SU-DHL-6 (cell line): ENCODE measurements at regions not wholly inside any gene's neighbourhood (a gene's known extent, or its start where the extent isn't known, plus 50 kb on each side); places are given as distances from the start of the nearest gene placed in this dataset.
"Not testable (repeated sequence)": the region's sequence is repeated elsewhere in the genome, so short reads cannot be mapped to it uniquely, and the experiment has no call there.

ENCODE experiments used
- H2AFZ ChIP-seq: fragments of 200-600 bp; sonication (generic); 2 replicates; pipeline ENCODE4 v1.6.1; 2014; ENCODE audit warnings: low read depth, mild to moderate bottlenecking, moderate library complexity, mixed read lengths, antibody characterized with exemption, low read length; ENCODE audit not compliant: severe bottlenecking
- H3F3A ChIP-seq: fragments of 200-600 bp; shearing (Covaris generic); 2 replicates; pipeline ENCODE4 v1.6.0; 2016; ENCODE audit warnings: antibody characterized with exemption, mild to moderate bottlenecking; ENCODE audit not compliant: insufficient read depth
- H3K27ac ChIP-seq: fragments of 200-600 bp; sonication (generic); 2 replicates; pipeline ENCODE4 v1.5.1; 2016; ENCODE audit warnings: low read depth, mild to moderate bottlenecking, low read length, moderate library complexity, mixed read lengths
- H3K27me3 ChIP-seq: fragments of 200-600 bp; sonication (generic), shearing (Covaris generic); 2 replicates; pipeline ENCODE4 v1.6.0; 2014; ENCODE audit warnings: mild to moderate bottlenecking, low read length
- H3K36me3 ChIP-seq: fragments of 200-600 bp; sonication (generic); 2 replicates; pipeline ENCODE4 v1.6.1; 2014; ENCODE audit warnings: mild to moderate bottlenecking, low read length, mixed read lengths
- H3K4me2 ChIP-seq: fragments of 300-600, 200-600 bp; shearing (Covaris generic), sonication (generic); 2 replicates; pipeline ENCODE4 v1.6.0; 2014; ENCODE audit warnings: low read length, low read depth, mild to moderate bottlenecking; ENCODE audit not compliant: poor library complexity, severe bottlenecking
- H3K4me3 ChIP-seq: fragments of 200-600 bp; sonication (generic); 2 replicates; pipeline ENCODE4 v1.5.1; 2014; ENCODE audit warnings: antibody characterized with exemption, low read length, mild to moderate bottlenecking, mixed read lengths; ENCODE audit not compliant: insufficient read depth, poor library complexity, severe bottlenecking
- H3K79me2 ChIP-seq: fragments of 200-600 bp; sonication (generic); 2 replicates; pipeline ENCODE4 v1.6.1; 2014; ENCODE audit warnings: mild to moderate bottlenecking, low read length, moderate library complexity; ENCODE audit not compliant: insufficient read depth
- H3K9ac ChIP-seq: fragments of 200-600 bp; sonication (generic); 2 replicates; pipeline ENCODE4 v1.7.0; 2014; ENCODE audit warnings: mild to moderate bottlenecking, low read length
- H3K9me2 ChIP-seq: fragments of 200-600 bp; sonication (generic); replicated peaks from 2 replicates; pipeline ENCODE4 v1.6.1; 2014; ENCODE audit warnings: low read length; ENCODE audit not compliant: insufficient read depth
- H3K9me3 ChIP-seq: fragments of 200-600 bp; sonication (generic); 2 replicates; pipeline ENCODE4 v1.6.1; 2014; ENCODE audit warnings: low read length, mixed read lengths; ENCODE audit not compliant: insufficient read depth
- H4K20me1 ChIP-seq: fragments of 200-600 bp; sonication (generic); 2 replicates; pipeline ENCODE4 v1.6.1; 2014; ENCODE audit warnings: low read depth, mild to moderate bottlenecking, antibody characterized with exemption, low read length, moderate library complexity, mixed read lengths
- EZH2phosphoT487 ChIP-seq: fragments of 200-600 bp; sonication (generic), shearing (Covaris generic); conservative IDR thresholded peaks from 2 replicates; pipeline ENCODE4 v1.6.1; 2018; ENCODE audit warnings: mild to moderate bottlenecking, antibody characterized with exemption, low read length, moderate library complexity, mixed read lengths
- TF ChIP-seq, protein P1 (sequence below): fragments of 200-600 bp; sonication (generic); IDR thresholded peaks from one replicate; pipeline ENCODE4 v1.5.1; 2017; ENCODE audit warnings: antibody characterized with exemption, mild to moderate bottlenecking, low read length, moderate library complexity; ENCODE audit not compliant: insufficient read depth, poor library complexity, severe bottlenecking

DNA sequence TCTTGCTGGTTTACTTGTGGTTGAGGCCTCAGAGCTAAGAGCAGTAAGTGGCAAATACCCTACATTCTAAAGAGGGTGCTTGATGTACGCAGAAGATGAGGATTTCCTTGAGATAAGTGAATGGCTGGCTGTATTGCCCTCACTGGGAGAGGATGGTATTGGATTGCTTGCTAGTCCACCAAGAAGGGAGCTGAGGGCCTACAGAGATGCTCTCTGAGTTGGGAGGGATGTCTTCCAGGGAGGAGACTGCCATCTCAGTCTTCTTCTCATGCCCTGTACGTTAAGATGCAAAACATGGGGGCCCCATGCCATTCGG lies 669.1 kb downstream of the UTRN start:
- Histone ChIP-seq H3K27ac (no peak overlapping the region), H3K27me3 (no peaks in the 10 kb centered on the region), H2AFZ (no peak overlapping the region), H3K36me3 (no peaks in the 10 kb centered on the region), H3F3A (no peaks in the 10 kb centered on the region), H3K4me2 (no peak overlapping the region), H3K9ac (no peak overlapping the region), H3K9me2 (no peaks in the 10 kb centered on the region), H3K4me3 (no peak overlapping the region), H3K79me2 (no peaks in the 10 kb centered on the region), H4K20me1 (no peaks in the 10 kb centered on the region), H3K9me3 (no peaks in the 10 kb centered on the region)
- TF ChIP-seq, protein P1, sequence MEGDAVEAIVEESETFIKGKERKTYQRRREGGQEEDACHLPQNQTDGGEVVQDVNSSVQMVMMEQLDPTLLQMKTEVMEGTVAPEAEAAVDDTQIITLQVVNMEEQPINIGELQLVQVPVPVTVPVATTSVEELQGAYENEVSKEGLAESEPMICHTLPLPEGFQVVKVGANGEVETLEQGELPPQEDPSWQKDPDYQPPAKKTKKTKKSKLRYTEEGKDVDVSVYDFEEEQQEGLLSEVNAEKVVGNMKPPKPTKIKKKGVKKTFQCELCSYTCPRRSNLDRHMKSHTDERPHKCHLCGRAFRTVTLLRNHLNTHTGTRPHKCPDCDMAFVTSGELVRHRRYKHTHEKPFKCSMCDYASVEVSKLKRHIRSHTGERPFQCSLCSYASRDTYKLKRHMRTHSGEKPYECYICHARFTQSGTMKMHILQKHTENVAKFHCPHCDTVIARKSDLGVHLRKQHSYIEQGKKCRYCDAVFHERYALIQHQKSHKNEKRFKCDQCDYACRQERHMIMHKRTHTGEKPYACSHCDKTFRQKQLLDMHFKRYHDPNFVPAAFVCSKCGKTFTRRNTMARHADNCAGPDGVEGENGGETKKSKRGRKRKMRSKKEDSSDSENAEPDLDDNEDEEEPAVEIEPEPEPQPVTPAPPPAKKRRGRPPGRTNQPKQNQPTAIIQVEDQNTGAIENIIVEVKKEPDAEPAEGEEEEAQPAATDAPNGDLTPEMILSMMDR, result no peak

GRCh38 chr6:144955392-144955791 lies 670.3 kb downstream of the UTRN start:
- H3K9me3 ChIP-seq, result no peaks in the 10 kb centered on the region
- no peak overlapping the region for H3K4me3 ChIP-seq
- no peak overlapping the region for H3K27ac ChIP-seq
- no peaks in the 10 kb centered on the region for H4K20me1 ChIP-seq
- TF ChIP-seq, protein P1, result no peak
- TF ChIP-seq EZH2phosphoT487, result no peak
- no peak overlapping the region for H2AFZ ChIP-seq
- H3K9me2 ChIP-seq, result no peaks in the 10 kb centered on the region
- no peaks in the 10 kb centered on the region for H3K36me3 ChIP-seq
- no peak overlapping the region for H3K9ac ChIP-seq
- H3K79me2 ChIP-seq, result no peaks in the 10 kb centered on the region
- no peaks in the 10 kb centered on the region for H3F3A ChIP-seq
- H3K27me3 ChIP-seq, result no peaks in the 10 kb centered on the region
- no peak overlapping the region for H3K4me2 ChIP-seq

DNA sequence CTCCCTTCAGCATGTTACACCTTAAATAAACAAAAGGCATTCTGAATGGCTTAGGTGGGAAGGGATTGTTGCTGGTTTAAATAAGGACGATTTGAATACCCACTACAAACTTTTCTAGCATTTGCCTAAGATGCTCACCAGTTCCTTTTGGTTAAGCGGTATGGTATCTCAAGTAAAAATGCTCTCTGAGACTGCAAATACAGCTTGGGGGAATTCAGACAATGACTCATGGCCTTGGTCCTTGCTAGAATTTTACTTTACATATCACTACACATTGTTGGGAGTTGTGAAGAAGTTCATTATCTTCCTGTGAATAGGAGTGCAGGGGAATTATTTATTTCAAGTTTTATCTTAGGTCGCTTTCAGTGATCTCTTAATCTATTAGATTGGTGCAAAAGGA lies 670.7 kb downstream of the UTRN start:
- Histone ChIP-seq H3K36me3 (no peaks in the 10 kb centered on the region), H3K27ac (no peak overlapping the region), H3K9ac (no peak overlapping the region), H2AFZ (no peak overlapping the region), H3K79me2 (no peaks in the 10 kb centered on the region), H3K27me3 (no peaks in the 10 kb centered on the region), H3F3A (no peaks in the 10 kb centered on the region), H3K4me3 (no peak overlapping the region), H3K9me2 (no peaks in the 10 kb centered on the region), H4K20me1 (no peaks in the 10 kb centered on the region), H3K9me3 (no peaks in the 10 kb centered on the region), H3K4me2 (no peak overlapping the region)
- no peak for TF ChIP-seq EZH2phosphoT487
- TF ChIP-seq, protein P1, result no peak

GRCh38 chr6:144956697-144957096 lies 671.6 kb downstream of the UTRN start:
- not testable (repeated sequence) for H2AFZ ChIP-seq, H3K27me3 ChIP-seq, H3K36me3 ChIP-seq, H3K4me2 ChIP-seq, H3K79me2 ChIP-seq, H3F3A ChIP-seq, H4K20me1 ChIP-seq, H3K9ac ChIP-seq, H3K9me2 ChIP-seq, H3K9me3 ChIP-seq, H3K4me3 ChIP-seq, H3K27ac ChIP-seq
